Right renal cortex interstitium (tissue), 3 donors: ENCODE measurements at regions not wholly inside any gene's neighbourhood (a gene's known extent, or its start where the extent isn't known, plus 50 kb on each side); places are given as distances from the start of the nearest gene placed in this dataset.

ENCODE experiments used
- DNase-seq, 3 donors: peaks; one replicate each; pipeline ENCODE4 v3.0.0-alpha.2; 2013; ENCODE audit warnings: low read depth in 3 of 3, low spot score in 2 of 3

DNA sequence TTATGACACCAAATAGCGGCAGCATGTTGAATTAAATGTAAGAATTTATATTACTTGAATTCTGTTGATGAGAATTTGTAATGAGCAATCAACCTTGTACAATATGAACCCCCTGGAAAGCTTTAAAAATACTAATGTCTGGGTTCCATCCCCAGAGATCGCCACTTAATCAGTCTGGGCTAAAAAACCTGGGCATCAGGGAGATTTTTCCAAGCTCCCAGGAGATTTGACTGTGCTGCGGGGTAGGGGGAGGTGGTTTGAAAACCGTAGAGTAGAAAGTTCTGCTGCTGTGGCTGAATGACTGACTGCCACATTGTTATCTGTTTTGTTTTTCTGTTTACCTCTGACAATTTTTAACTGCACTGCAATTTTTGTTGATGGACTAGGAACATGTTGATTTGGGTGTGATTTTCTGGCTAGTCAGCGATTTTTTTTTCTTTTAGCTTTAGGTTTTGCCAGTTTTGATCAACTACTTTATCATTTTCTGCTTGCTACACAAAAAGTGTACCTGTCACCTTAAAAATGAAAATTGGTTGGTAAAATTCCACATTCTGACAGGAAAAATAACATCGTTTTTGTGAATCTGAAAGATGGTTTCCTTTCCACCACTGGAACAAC lies 79.3 kb downstream of the PCTP start:
- no peak for DNase-seq

DNA sequence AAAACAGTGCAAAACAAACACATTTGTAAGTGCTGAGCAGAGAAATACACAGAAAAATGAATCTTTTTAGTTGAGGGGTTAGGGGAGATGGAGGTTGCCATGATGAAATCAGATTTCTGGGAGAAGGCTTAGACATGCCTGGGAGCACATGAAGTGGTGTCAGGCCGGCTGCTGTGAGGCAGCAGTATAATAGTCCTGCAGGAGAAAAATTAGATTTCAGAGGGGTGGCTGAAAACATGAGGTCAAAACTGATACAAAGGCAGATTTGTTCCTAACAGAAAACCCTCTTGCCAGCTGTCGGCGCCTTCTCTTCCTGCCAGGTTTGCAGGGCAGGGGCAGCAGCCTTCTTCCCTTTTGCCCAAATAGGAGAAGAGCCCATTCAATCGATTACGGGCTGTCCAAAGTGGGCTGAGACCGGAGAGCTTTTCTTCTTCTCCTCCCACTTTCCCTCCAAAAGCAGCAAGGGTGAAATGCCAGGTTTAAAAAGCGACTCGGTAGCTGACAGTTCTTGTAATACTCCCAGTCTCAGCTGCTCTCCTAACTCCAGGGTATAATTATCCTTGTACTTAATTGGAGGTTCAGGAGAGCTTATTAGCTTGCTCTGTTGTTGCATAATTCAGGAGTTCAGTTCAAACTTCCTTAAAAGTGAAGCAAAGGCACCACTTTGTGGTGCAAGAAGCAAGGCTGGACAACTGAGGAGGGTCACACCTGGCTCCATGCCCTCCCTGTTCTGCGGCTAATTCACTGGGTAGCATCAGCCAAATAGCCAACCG lies 80.0 kb downstream of the PCTP start:
- DNase-seq: no peak

GRCh38 chr17:55833306-55833705 lies 82.5 kb downstream of the PCTP start:
- DNase-seq: no peak

- no peak for DNase-seq
These were observed 91.7 kb downstream of the PCTP start for GRCh38 chr17:55842405-55843158.

GRCh38 chr17:55843785-55844184 lies 92.9 kb downstream of the PCTP start:
- no peak for DNase-seq

GRCh38 chr17:55845385-55845784 lies 94.5 kb downstream of the PCTP start:
- DNase-seq: peak in 1 of 3 donors; percentile 25

DNA sequence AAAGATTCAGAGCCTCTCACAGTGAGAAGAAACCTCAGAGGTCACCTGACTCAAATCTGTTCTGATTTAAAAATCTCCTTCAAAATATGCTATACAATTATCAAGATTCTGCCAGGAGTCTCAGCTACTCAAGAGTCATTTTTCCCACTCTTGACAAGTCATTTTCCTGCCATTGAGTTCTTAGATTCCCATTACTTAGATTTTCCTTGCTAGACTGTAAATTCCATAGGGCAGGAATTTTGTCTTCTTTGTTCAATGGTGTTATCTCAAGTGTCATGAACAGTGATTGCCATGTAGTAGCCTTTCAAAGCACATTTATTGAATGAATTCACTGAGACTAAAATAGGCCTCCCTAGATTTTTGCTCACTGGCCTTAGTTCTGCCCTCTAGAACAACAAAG lies 95.9 kb downstream of the PCTP start:
- DNase-seq: no peak

DNA sequence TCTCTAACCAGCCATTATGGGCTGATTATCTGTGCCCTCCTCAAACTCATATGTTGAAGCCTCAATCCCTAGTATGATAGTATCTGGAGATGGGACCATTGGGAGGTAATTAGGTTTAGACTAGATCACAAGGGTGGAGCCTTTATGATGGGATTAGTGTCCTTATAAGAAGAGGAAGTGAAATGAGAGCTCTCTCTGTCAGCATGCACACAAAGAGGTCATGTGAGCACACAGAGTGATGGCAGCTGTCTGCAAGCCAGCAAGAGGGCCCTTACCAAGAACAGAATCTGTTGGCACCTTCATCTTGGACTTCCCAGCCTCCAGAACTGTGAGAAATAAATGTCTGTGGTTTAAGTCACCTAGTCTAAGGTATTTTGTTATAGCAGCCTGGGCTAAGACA lies 101.9 kb downstream of the PCTP start:
- no peak for DNase-seq

DNA sequence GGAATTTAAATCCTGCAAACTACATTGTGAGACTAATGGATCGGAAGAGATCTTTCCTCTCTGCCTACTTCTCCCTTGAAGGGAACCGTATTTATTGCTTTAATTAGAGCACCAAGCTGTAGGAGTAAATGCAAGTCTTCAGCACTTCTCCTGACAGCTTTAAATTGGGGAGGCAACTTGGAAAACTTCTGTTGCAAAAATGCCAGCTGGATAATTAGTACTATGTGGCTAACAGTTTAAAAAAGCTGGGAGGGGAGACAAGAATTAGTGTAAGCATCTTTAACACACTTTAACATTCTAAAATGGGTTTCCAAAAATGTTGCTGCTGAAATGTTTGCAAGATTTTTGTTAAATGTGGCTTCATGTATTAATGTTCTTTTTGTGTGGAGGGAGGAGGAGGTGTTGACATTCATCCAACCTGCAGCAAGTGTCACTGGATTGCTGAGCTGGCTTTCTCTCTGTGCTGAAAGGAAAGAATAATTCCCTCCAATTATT lies 108.5 kb downstream of the PCTP start:
- peak in 1 of 3 donors; percentile 3 for DNase-seq

DNA sequence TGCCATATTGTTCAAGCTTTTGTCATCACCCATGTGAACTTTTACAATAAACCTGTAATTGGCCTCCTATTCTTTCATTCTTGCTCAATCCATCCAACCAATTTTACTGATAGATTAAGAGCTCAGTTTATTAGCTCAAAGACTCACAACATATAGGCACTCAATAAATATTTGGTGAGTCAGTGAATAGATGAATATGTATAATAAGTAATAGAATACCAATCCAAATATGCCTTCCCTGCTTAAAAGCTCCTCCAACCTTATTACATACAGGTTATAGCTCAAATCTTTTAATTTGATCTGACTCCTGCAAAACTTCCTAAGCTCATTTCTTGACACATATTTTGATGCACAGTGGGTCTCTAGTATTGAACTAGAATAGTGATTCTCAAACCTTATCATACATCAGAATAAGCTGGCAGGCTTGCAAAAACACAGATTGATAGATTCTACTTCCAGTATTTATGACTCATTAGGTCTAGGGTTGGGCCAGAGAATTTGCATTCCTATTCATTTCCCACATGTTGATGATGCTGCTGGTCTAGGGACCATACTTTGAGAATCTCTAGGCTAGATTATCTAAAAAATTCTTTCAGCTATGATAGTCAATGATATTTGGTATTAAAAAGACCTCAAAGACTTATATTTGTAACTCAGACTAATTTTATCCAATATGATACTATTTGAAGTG lies 114.4 kb downstream of the PCTP start:
- no peak for DNase-seq

DNA sequence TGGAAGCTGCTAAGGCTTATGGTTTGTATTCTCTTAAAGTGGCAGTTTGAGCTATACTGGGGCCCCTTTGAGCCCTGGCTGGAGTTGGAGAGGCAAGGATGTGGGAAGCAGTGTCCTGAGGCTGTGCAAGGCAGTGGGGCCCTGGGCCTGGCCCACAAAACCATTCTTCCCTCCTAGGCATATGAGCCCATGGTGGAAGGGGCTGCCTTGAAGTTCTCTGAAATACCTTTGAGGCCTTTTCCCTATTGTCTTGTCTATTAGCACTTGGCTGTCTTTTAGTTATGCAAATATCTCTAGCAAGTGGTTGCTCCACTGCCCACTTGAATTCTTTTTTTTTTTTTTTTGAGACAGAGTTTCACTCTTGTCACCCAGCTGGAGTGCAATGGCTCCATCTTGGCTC lies 119.2 kb downstream of the PCTP start:
- no peak for DNase-seq

- DNase-seq: no peak
These were observed 121.5 kb downstream of the PCTP start for GRCh38 chr17:55872374-55872773.

DNA sequence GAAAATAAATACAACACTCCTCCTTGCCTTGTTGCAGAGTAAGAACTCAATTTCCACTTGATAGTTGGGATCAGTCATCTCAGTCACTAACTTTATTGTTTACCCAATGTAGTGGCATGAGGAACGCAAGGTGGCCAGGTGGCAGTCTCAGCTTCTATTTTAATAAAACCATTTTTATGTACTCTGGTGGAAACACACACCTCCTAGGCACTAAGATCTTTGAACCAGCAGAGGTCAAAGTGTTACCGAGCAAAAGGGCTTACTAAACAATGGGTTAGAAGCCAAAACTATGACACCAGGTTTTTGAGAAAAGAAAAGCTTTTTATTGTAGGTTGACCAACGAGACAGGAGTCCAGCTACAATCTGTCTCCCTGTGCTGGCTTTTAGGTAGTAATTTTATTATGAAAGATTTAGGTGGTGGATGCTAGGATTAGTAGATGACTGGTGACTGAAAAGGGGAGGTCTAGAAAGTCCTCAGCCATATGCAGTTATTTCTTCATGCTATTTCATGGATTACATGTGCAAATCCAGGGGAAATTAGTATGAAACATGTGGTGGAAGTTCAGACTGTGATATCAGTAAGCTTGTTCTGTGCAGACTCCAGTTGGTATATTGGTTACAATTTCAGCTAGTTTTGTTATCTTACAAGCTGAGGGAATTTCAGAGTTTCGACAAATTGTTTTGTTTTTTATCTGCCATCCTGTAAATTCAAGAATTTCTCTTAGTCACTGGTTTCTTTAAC lies 122.3 kb downstream of the PCTP start:
- DNase-seq: no peak

GRCh38 chr17:55883149-55883548 lies 132.3 kb downstream of the PCTP start:
- DNase-seq: no peak

GRCh38 chr17:55887531-55887930 lies 136.7 kb downstream of the PCTP start:
- DNase-seq: no peak

- no peak for DNase-seq
These were observed 138.4 kb downstream of the PCTP start for GRCh38 chr17:55889271-55889670.

- DNase-seq: no peak
These were observed 144.4 kb downstream of the PCTP start for GRCh38 chr17:55895112-55895759.

GRCh38 chr17:55897301-55897700 lies 146.4 kb downstream of the PCTP start:
- DNase-seq: no peak

DNA sequence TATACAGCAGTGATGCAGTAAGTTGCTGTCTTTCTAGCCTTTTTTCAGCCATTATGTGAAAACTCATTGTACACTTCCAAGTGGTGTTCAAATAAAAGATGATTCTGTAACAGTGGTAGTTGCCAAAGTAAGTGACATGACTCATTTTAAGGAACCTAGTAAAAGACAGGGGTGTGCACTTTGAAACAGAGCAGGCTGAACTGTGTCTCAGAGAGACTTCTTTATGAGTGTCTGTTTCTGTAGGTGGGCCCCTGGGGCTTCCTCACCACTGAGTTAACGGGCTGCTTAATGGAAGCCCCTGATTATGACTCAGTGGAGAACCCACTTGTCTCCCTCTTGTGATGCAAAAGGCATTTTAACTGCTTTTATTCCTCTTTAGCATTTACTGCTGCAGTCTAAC lies 147.3 kb downstream of the PCTP start:
- no peak for DNase-seq

GRCh38 chr17:55900188-55900587 lies 149.3 kb downstream of the PCTP start:
- DNase-seq: no peak
